Stimulated activated CD4-positive, alpha-beta T cell treated with anti-CD3 and anti-CD28 coated beads, Interleukin-4, amount 100 ng/mL, for 48 hours (primary cell): ENCODE measurements at regions not wholly inside any gene's neighbourhood (a gene's known extent, or its start where the extent isn't known, plus 50 kb on each side); places are given as distances from the start of the nearest gene placed in this dataset.
"Not testable (repeated sequence)": the region's sequence is repeated elsewhere in the genome, so short reads cannot be mapped to it uniquely, and the experiment has no call there.

Experiments used
- DNase-seq, 2 donors: peaks; one replicate each; pipeline ENCODE4 v3.0.0-alpha.2; 2020; ENCODE audit warnings: low read depth in 2 of 2

DNA sequence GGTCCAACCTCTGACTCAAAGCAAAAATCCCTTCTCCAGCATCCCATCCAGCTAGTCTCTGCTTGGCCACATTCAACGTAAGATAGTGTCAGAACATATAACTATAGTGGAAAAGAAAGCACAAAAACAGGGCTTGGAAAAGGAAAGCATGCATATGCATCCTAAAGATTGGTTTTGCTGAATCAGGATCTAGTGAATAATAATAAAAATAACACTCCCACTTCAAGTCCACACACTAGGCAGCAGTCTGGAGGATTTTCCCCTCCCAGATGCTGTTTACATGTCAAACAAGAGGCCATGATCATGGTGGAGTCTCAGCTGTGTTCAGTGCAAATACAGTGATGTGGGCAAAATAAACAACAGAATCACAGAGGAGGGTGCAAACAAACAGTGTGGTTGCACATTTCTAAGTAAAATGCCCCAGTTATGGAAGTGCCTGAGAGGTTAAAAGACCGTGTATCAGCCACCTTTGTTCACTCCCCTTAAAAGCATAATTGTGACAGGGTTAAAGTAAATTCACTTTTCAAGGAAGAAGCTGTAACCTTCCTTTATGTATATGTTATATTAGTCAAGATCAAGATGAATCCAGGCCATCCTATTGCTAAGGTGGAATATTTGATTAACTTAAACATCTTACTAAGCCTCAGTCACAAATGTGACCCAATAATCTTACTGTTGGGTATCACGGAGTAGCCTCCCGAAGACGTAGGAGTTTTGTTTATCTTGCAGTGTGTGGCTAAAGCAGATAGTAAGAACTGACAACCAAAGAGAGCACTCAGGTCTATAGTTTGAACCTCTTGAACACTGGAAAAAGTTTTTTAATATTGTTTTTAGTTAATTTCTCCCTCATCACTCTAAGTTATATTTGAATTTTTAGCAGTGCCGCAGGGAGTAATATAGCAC, 424.5 kb downstream of the SOX2 start:
- no peak for DNase-seq

- DNase-seq, result no peak
Measured at GRCh38 chr3:182138393-182138792, 426.7 kb downstream of the SOX2 start.

DNA sequence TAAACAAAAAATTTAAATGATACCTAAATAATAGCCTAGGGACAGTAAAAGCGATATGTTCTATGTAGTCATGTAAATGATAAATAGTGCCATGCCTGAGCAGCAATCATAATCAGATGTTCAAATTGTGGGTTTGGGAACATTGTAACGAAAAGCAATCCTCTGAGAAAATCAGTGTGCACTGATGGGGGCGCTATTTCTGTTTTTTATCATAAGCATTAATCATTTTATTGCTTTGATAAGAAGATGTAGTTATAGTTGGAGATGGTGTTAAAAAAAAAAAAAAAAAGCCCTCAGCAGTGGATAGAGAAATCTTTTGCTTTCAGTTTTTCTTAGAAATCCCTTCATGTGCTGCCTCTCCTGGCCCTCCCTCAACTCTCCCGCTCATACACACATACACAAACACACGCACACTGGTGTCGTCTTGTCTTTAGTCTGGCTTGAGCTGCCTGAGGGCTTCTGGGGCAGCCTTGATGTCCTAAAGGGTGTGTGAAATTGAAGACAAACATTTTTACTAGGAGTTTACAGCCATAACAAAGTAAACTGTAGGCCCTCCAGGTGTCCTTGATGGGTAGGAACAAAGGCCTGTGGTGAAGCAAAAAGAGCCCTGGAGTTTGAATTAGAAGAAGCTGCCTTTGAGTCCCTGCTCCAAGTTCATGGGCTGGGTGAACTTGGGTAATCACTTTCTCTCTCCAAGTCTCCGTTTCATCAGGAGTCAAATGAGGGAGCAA, 428.1 kb downstream of the SOX2 start:
- DNase-seq, result no peak

GRCh38 chr3:182142928-182143327, 431.2 kb downstream of the SOX2 start:
- DNase-seq, result no peak

DNA sequence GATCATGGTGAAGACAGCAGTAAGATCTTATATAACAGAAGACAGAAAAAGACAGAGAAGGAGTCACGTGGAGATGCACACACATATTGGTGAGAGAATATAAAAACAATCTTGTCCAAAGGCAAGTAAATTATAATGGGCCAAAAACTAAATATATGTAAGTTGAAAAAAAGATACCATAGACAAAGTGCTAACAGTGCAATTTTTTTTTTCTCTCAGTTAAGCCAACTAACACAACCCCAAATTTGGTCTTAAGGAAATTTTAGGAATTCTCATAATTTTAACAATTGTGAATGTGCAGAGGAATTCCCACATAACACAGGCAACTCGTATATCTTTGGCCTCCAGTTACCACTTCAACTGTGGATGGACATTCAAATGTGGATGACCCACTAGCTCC, 432.2 kb downstream of the SOX2 start:
- no peak for DNase-seq

DNA sequence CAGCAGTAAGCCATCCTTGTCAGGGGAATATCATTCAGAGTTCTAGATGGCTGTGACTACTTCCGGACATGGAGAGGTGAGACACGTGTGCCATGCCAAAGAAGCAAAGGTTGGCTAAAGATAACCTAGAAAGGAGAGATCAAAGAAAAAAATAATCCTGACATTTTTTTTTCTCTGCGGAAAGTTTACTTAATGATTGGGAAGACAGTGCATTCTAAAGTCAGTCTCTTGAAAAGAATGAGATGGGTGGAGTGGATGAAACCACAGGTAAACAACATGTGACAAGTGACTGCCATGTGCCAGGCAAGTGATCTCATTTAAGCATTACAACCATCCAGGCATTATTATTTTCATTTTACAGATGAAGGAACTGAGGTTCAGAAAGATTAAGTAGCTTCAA, 436.6 kb downstream of the SOX2 start:
- DNase-seq, result no peak

DNA sequence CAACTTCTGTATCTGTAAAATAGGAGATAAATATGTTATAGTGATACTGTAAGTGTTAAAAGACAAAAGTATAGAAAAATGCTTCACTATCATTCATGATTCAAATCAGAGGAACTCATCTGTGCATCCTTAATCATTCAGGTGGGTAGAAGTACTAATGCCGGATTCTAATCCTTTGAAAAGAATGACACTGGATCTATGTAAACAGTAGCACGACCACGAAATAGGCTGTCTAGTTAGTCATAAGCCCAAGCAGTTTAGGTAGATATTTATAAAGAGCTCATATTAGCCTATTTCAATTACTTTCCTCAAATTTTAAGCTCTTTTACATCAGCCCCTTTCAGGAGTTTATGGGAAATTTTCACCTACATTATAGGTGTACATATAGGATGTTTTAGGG, 437.9 kb downstream of the SOX2 start:
- DNase-seq, result no peak

DNA sequence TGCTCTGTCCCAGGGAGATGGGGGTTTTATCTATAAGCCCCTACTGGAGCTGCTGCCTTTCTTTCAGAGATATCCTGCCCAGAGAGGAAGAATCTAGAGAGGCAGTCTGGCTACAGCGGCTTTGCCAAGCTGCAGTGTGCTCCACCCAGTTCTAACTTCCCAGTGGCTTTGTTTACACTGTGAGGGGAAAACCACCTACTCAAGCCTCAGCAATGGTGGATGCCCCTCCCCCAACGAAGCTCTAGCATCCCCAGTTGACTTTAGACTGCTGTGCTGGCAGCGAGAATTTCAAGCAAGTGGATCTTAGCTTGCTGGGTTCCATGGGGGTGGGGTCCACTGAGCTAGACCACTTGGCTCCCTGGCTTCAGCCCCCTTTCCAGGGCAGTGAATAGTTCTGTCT, 444.6 kb downstream of the SOX2 start:
- not testable (repeated sequence) for DNase-seq

DNA sequence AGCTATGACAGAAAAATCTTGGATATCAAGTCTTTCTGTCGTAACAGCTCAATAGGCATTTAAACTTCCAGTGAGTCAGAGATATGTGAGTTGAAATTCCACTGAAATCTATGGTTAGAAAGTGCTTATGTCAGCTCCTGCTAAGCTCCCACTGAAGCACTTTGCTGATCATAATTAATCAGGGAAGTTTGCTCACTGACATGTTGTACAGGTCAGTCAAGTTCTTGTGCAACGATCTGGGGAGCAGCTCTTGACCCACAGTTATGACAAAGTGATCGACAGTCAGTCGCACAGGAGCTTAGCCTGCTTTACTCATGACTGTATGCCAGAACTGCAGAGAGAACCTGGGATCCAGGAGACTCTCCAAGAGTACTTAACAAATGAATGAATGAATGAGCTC, 453.5 kb downstream of the SOX2 start:
- no peak for DNase-seq

- no peak for DNase-seq
Measured at GRCh38 chr3:182172534-182172933, 460.8 kb downstream of the SOX2 start.

DNA sequence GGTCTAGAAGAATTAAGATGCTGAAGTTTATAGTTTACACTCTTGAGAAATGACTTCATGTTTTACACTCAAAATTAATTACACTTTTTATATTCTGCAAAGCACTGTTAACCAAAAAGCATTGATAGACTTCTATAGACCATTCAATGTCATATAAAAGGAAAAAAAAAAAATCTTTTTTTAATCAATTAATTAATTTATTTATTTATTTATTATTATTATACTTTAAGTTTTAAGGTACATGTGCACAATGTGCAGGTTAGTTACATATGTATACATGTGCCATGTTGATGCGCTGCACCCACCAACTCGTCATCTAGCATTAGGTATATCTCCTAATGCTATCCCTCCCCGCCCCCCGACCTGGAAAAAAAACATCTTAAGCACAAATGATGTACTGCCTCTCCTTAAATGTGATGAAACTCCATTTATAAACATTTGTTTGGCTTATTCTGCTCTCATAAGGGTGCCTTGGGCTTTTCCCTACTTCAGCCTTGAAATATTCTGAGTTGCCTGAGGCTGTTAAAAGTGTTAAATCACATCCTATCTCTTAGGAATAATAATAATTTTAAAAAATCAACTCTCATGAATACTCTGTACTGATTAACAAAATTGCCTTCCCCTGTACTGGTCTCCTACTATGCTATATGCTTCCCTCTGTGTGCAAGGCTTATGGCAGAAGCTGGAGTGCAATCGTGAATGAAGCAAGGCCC, 466.9 kb downstream of the SOX2 start:
- no peak for DNase-seq

DNA sequence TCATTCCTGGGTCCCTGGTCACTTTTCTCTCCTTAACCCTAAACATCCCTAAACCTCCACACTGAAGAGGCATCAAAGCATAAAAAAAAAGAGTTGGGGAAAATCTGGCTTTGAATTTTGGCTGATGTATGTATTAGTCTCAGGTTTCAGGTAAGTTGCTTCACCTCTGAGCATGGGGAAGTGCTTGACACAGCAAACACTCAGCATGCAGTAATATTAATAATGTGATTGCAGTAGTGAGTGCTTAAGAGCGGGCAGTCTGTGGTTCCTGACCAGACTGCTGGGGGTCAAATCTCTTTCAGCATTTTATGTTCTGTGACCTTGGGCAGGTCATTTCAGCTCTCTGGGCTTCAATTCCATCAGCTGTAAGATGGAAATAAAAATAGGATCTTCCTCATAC, 467.9 kb downstream of the SOX2 start:
- DNase-seq, result no peak

GRCh38 chr3:182180654-182181385, 469.1 kb downstream of the SOX2 start:
- no peak for DNase-seq

DNA sequence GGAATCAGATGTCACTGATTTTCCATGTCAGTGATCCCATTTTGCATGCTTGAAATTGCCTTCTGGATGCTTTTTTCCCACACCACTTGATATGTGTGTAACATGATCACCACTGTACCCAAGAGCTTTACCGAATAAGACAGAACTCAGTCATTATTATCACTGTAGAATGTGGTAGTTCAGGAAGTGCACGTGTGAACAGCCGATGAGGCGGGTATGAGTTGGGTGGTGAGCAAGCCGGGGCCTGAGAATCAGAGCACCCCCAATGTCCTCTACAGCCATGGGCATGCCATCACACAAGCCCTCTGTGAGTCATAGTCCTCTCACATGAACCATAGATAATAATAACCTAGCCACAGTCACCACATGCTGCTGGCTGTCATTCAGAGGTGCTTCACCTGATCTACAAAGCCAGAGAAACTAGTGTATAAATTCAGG, 470.8 kb downstream of the SOX2 start:
- DNase-seq, result no peak

DNA sequence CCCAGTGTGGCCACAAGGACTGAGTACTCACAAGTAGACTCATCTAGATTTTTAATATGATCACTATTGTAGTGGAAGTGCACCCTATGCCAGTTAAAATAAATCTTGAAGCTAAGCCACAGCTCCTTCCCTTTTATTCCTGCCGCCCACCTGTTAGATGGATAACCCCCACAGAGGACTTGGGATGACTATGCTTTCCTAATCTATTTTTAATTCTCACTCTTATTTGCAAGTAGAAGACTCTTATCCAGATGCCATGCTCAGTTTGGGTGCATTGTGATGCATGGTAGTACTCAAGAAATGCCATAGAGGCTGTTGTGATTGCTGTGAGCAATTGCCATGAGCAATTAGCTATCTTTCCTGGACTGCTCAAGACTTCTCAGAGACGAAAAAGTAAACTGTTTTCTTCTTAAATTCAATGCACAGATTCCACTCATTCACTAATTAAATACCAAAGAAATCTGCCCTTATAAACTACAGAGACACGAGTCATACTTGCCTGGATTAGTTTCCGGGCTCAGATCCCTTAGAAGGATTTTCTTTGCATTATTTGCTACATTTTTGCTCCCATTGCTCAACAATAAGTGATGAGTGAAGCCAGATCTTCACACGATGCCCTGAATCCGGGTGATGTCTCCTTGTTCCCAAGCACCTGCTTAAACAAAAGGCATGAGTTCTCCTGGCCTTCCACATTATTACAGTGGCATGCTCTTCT, 472.1 kb downstream of the SOX2 start:
- no peak for DNase-seq

- DNase-seq, result no peak
Measured at GRCh38 chr3:182185313-182185712, 473.6 kb downstream of the SOX2 start.

GRCh38 chr3:182190056-182190455, 478.3 kb downstream of the SOX2 start:
- no peak for DNase-seq

DNA sequence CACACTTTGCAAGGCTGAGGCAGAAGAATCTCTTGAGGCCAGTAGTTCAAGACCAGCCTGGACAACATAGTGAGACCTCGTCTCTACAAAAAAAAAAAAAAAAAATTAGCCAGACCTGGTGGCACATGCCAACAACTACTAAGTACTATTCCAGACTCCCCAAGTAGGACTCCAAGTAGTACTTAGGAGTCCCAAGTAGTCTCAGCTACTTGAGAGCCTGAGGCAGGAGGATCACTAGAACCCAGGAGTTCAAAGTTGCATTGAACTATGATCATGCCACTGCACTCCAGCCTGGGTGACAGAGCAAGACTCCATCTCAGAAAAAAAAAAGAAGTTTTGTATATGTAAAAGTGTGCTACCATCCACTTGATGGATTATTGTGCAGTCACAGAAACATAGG, 486.6 kb downstream of the SOX2 start:
- no peak for DNase-seq

DNA sequence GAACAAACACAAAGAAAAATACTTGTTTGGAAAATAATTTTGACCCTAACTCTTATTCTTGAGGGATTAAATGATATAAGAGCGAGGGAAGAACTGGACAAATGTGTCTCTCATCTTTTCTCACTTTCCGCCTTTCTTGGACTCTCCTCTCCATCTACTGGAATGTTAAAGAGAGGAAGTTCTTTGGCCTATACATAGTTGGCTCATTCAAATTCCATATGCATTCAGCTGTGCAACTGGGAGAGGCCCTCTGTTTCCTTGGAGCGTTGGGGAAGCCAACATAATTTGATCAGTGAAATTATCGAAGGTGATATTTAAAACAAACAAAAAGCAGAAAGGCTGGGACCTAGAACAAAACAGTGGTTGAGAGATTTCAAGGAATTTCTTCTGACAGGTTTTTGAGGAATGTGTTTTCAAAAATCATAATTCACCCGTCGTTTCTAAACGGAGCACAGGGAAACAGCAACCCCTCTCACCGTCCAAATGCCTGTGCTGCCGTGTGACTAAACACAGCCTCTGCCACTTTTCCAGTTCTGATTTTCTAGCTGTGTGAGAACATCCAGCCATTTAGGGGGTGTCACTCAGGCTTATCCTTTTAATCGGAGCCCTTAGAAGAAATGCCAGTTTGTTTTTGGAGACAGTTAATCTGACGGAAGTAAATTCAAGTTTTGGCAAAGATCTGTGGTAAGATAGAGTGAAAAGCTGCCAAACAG, 489.9 kb downstream of the SOX2 start:
- DNase-seq, result no peak

- no peak for DNase-seq
Measured at GRCh38 chr3:182212479-182213076, 500.9 kb downstream of the SOX2 start.
